GM10248 (cell line): ENCODE measurements at regions not wholly inside any gene's neighbourhood (a gene's known extent, or its start where the extent isn't known, plus 50 kb on each side); places are given as distances from the start of the nearest gene placed in this dataset.

Source experiments
- CTCF ChIA-PET: fragments of 300-600 bp; sonication (Branson Sonifier 250); formaldehyde crosslinking; extraction: SDS; loops from one replicate; lab custom pipeline; 2021; ENCODE audit warnings: antibody characterized with exemption; lab: Yijun Ruan, JAX
- POLR2A ChIA-PET: fragments of 350-650 bp; sonication (Branson Sonifier 250); formaldehyde crosslinking; extraction: SDS; loops from one replicate; lab custom pipeline; 2020; ENCODE audit warnings: antibody characterized with exemption; lab: Yijun Ruan, JAX
- DNase-seq: peaks from one replicate; pipeline ENCODE4 v3.0.0; 2012; ENCODE audit errors: extremely low spot score
- CTCF ChIP-seq: IDR thresholded peaks from 2 replicates; pipeline ENCODE4 v1.5.1; 2012; ENCODE audit warnings: mild to moderate bottlenecking, low read depth; ENCODE audit errors: extremely low read depth, missing control alignments, control extremely low read depth

- TF ChIP-seq CTCF, result no peak
- ChIA-PET CTCF (interaction anchor here (1.0 kb wide), 1 partner anchor 14 kb away, joined by 3 read pairs; no protein-coding TSS in a partner anchor), POLR2A (no interaction called here)
- no peak for DNase-seq
Observed at GRCh38 chr6:55676736-55677135, 97.7 kb upstream of the HMGCLL1 start.

GRCh38 chr6:55675941-55676340 is 96.9 kb upstream of the HMGCLL1 start:
- ChIA-PET POLR2A (no interaction called here), CTCF (interaction anchor here (1.0 kb wide), 1 partner anchor 13 kb away, joined by 3 read pairs; no protein-coding TSS in a partner anchor)
- no peak for DNase-seq
- TF ChIP-seq CTCF, result no peak

- CTCF ChIA-PET, result no interaction called here
- no peak for DNase-seq
- POLR2A ChIA-PET, result no interaction called here
- TF ChIP-seq CTCF, result no peak
Observed at GRCh38 chr6:55674672-55675071, 95.7 kb upstream of the HMGCLL1 start.

- POLR2A ChIA-PET, result no interaction called here
- CTCF ChIA-PET, result no interaction called here
- TF ChIP-seq CTCF, result no peak
- no peak for DNase-seq
Observed at GRCh38 chr6:55670850-55671413, 91.9 kb upstream of the HMGCLL1 start.

GRCh38 chr6:55669028-55669427 is 90.0 kb upstream of the HMGCLL1 start:
- TF ChIP-seq CTCF, result no peak
- no peak for DNase-seq
- ChIA-PET POLR2A (no interaction called here), CTCF (no interaction called here)

GRCh38 chr6:55668591-55668990 is 89.6 kb upstream of the HMGCLL1 start:
- no peak for DNase-seq
- TF ChIP-seq CTCF, result no peak
- POLR2A ChIA-PET, result no interaction called here
- CTCF ChIA-PET, result no interaction called here

- TF ChIP-seq CTCF, result no peak
- DNase-seq, result no peak
- POLR2A ChIA-PET, result no interaction called here
- CTCF ChIA-PET, result no interaction called here
Observed at GRCh38 chr6:55667341-55667740, 88.3 kb upstream of the HMGCLL1 start.
